ENCODE measurements at regions not wholly inside any gene's neighbourhood (a gene's known extent, or its start where the extent isn't known, plus 50 kb on each side); places are given as distances from the start of the nearest gene placed in this dataset.

DNA sequence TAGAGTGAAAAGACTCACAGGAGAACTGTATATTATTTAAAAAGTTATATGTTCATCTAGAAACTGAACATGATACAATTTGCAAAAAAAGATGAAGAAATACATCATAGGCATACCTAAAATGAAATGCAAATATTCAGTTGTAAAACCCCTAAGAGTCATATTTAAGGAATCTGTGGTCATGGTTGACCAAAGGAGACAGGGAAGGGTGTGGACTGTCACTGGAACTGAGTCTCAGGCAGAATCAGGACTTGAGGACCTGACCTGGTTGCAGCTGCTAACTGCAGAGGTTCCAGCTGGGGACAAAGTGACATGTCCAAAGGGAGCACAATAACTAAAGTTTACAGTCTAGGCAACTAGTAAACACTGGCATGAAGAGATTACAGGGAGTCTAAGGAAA is 211.3 kb upstream of the RAG2 start:
- Histone ChIP-seq H3K27me3 (ENCODE audit: insufficient read depth, low read length) (no peaks in the 10 kb centered on the region), H3K4me3 (ENCODE audit: low read length) (no peak overlapping the region), H3K9ac (ENCODE audit: low read depth, low read length) (no peak overlapping the region), H3K9me3 (ENCODE audit: insufficient read depth, low read depth, low read length) (no peaks in the 10 kb centered on the region), H3K4me1 (ENCODE audit: insufficient read depth, low read length) (no peaks in the 10 kb centered on the region), H3K27ac (ENCODE audit: low read depth, low read length) (no peak overlapping the region), H3K36me3 (ENCODE audit: insufficient read depth, low read length) (no peaks in the 10 kb centered on the region)

DNA sequence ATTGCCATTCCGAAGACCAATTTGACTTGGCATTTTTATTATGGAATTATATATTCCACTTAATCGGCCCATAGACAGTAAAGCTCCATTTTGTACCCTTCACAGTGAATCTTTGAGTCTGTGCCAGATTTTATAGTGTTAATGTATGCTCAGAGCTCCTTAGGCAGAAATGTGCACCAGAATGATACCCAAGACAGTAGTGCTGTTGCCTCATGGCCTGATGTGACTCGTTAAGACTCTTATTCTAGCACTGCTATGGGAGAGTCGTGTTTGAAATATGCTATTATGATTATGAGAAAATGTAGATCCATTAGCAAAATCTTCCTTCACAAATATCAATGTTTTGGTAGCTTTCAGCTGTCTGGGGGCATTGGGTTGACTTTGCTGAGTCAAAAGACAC is 209.8 kb upstream of the RAG2 start:
- no peak overlapping the region for H3K27ac ChIP-seq (ENCODE audit: low read depth, low read length)
- no peaks in the 10 kb centered on the region for H3K27me3 ChIP-seq (ENCODE audit: insufficient read depth, low read length)
- H3K36me3 ChIP-seq (ENCODE audit: insufficient read depth, low read length), result no peaks in the 10 kb centered on the region
- no peak overlapping the region for H3K9ac ChIP-seq (ENCODE audit: low read depth, low read length)
- H3K4me1 ChIP-seq (ENCODE audit: insufficient read depth, low read length), result no peaks in the 10 kb centered on the region
- no peak overlapping the region for H3K4me3 ChIP-seq (ENCODE audit: low read length)
- 79% methylated on average over 2 of the region's 4 CpGs for WGBS
- no peaks in the 10 kb centered on the region for H3K9me3 ChIP-seq (ENCODE audit: insufficient read depth, low read depth, low read length)

DNA sequence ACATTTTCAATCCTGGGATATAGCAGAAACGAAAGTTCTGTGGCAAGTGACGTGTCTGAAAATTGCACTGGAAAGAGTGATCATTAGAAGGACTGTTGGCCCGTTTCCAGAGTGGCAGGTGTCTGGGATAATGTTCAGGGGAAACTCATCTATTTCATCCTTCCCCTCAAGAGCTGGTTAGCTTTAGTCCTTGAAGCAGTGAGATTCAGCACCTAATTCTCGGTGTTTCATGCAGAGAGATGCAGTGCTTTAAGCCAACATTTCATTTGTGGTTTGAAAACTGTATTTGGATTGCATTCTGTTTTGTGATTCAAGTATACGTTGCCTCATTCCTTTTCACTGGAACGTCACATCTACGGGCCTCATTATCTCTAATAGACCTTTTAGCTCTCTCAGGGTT is 205.0 kb upstream of the RAG2 start:
- Histone ChIP-seq H3K27me3 (ENCODE audit: insufficient read depth, low read length) (no peaks in the 10 kb centered on the region), H3K27ac (ENCODE audit: low read depth, low read length) (no peak overlapping the region), H3K36me3 (ENCODE audit: insufficient read depth, low read length) (no peaks in the 10 kb centered on the region), H3K9me3 (ENCODE audit: insufficient read depth, low read depth, low read length) (no peaks in the 10 kb centered on the region), H3K4me3 (ENCODE audit: low read length) (no peak overlapping the region), H3K4me1 (ENCODE audit: insufficient read depth, low read length) (no peaks in the 10 kb centered on the region), H3K9ac (ENCODE audit: low read depth, low read length) (no peak overlapping the region)
- 96% methylated on average over 7 of the region's 7 CpGs for WGBS

DNA sequence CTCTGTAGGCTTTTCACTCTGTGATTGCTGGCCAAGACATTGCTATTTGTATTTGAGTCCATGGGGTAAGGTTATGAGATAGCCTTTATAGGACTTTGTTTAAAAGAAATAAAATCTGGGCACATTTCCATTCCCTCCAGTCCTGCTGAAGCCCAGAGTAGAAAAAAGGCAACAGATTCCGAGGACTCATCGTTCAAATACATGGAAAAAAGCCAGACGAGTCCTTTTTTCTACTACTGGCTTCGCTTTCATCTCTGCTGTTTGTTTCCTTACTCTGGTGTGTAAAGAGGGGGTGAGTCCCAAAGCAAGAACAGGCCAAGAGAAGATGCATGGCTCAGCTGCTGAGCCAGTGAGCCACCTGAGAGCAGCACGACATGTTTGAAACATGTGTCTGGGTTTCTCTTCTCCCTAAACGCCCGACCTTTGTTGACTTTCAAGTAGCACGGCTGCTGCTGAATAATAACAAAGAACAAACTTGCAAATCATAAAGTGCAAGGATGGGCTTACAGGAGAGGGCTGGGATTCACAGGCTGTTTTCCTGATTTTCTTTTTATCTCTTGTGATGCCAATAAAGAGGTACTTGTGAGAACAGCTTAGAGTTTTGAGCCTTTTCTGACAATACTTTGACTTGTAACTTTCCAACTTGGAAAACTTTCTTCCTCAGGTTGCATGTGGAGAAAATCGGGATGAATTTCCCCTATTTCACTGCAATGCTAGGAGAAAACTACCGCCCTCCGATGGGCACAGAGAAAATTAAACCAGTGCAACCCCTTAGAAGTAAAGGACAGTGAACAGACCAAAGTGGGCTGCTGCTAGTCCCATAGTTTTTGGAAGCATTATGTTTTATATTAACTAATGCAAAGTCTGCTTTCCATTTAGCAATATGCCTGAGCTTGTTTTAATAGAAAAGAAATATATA is 195.2 kb upstream of the RAG2 start:
- WGBS, result 36% methylated on average over 11 of the region's 11 CpGs
- H3K27ac ChIP-seq (ENCODE audit: low read depth, low read length), result no peak overlapping the region

DNA sequence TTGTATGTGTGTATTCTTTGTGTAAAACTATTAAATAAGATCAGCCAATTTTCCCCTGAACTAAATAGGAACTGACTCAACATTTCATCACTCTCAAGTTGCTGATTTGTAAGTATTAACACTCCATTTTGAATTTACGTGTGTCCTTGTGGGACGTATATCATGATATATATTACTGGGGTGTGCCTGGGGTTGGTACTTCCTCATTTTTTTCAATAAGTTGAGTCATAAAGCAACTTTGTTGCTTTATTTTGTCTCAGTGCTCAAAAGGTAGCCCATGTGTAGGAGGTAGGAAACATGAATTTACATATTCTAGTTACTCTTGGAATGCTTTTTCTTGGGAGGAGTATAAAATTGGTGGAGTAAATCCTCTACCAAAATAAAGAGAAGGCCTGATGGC is 193.9 kb upstream of the RAG2 start:
- WGBS, result 100% methylated on average over 2 of the region's 2 CpGs
- Histone ChIP-seq H3K9me3 (ENCODE audit: insufficient read depth, low read depth, low read length) (peaks cover 1% of the 10 kb centered on the region; the same call in 1 of the 2 replicates), H3K4me3 (ENCODE audit: low read length) (no peak overlapping the region), H3K9ac (ENCODE audit: low read depth, low read length) (no peak overlapping the region), H3K27ac (ENCODE audit: low read depth, low read length) (no peak overlapping the region), H3K36me3 (ENCODE audit: insufficient read depth, low read length) (no peaks in the 10 kb centered on the region), H3K27me3 (ENCODE audit: insufficient read depth, low read length) (no peaks in the 10 kb centered on the region), H3K4me1 (ENCODE audit: insufficient read depth, low read length) (peaks cover 4% of the 10 kb centered on the region; the same call in 1 of the 2 replicates)

More for the DNA sequence above, 195.2 kb upstream of the RAG2 start:
- no peaks in the 10 kb centered on the region for H3K36me3 ChIP-seq (ENCODE audit: insufficient read depth, low read length)
- 0 out of 2 replicates have a peak overlapping the region, but pooled peaks have one; percentile 27 for H3K9ac ChIP-seq (ENCODE audit: low read depth, low read length)
- peak overlapping the region; percentile 21; the same call in 1 of the 2 replicates for H3K4me3 ChIP-seq (ENCODE audit: low read length)
- H3K27me3 ChIP-seq (ENCODE audit: insufficient read depth, low read length), result no peaks in the 10 kb centered on the region
- H3K4me1 ChIP-seq (ENCODE audit: insufficient read depth, low read length), result peaks cover 4% of the 10 kb centered on the region; the same call in 1 of the 2 replicates
- no peaks in the 10 kb centered on the region for H3K9me3 ChIP-seq (ENCODE audit: insufficient read depth, low read depth, low read length)

DNA sequence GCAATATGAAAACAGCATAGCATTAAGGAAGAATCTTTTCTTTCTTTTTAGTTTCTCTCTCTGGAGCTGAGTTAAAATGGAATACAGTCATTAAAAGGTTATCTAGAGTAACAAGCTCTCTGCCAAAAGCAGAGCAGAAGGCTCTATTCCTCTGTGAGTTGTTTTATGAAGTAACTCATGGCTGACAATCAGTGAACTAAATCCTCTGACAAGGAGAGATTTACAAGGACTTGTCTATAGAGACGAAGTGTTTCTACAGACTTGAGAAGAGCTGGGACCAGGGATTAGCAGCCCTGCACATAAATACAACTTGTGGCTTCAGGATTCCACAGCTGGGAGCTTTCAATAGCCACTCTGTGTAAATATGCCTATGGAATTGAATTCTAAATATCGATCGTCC is 192.5 kb upstream of the RAG2 start:
- Histone ChIP-seq H3K9ac (ENCODE audit: low read depth, low read length) (no peak overlapping the region), H3K4me1 (ENCODE audit: insufficient read depth, low read length) (peaks cover 4% of the 10 kb centered on the region; the same call in 1 of the 2 replicates), H3K9me3 (ENCODE audit: insufficient read depth, low read depth, low read length) (peaks cover 4% of the 10 kb centered on the region; the same call in 1 of the 2 replicates), H3K36me3 (ENCODE audit: insufficient read depth, low read length) (no peaks in the 10 kb centered on the region), H3K4me3 (ENCODE audit: low read length) (no peak overlapping the region), H3K27me3 (ENCODE audit: insufficient read depth, low read length) (no peaks in the 10 kb centered on the region), H3K27ac (ENCODE audit: low read depth, low read length) (no peak overlapping the region)
- WGBS, result 94% methylated on average over 3 of the region's 3 CpGs

DNA sequence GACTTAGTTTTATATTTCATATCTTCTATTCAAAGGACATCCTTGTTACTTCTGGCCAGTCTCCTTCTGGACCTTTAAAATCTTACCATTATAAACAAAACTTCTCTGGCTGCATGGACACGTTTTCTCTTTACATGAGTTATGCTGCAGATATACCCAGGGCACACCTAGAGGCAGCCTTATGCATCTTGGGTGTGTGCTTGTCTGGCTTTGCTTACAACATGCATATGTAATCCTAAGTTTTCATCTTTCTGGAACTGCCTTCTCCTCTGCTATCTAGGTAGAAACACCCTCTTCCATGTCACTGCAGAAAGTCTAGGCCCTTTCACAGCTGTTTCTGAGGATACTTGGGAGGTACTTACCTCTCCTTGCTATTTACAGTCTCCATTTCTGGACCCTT is 185.8 kb upstream of the RAG2 start:
- no peak overlapping the region for H3K27ac ChIP-seq (ENCODE audit: low read depth, low read length)
- H3K4me3 ChIP-seq (ENCODE audit: low read length), result no peak overlapping the region
- H3K27me3 ChIP-seq (ENCODE audit: insufficient read depth, low read length), result no peaks in the 10 kb centered on the region
- 76% methylated on average over 1 of the region's 1 CpG for WGBS
- no peaks in the 10 kb centered on the region for H3K36me3 ChIP-seq (ENCODE audit: insufficient read depth, low read length)
- no peaks in the 10 kb centered on the region for H3K4me1 ChIP-seq (ENCODE audit: insufficient read depth, low read length)
- peaks cover 4% of the 10 kb centered on the region for H3K9me3 ChIP-seq (ENCODE audit: insufficient read depth, low read depth, low read length)
- H3K9ac ChIP-seq (ENCODE audit: low read depth, low read length), result no peak overlapping the region

DNA sequence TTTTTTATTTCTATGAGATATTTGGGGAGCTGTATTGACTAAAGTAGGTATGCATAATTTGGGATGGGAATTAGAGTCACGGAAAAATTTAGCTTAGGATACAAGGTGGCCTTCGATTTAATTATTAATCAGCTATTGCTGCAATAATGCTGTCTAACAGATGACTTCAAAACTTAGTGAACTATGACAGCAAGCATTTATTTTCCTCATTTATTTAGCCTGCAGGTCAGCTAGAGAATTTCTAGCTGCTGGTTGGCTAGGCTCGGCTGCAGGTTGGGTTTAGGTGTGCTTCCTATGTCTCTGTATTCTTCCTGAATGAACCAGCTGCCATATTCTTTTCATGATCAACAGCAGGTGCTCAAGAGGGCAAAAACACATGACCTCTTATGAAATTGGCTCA is 181.8 kb upstream of the RAG2 start:
- Histone ChIP-seq H3K27me3 (ENCODE audit: insufficient read depth, low read length) (no peaks in the 10 kb centered on the region), H3K36me3 (ENCODE audit: insufficient read depth, low read length) (no peaks in the 10 kb centered on the region), H3K4me1 (ENCODE audit: insufficient read depth, low read length) (0 out of 2 replicates have a peak, but pooled peaks cover 9% of the 10 kb centered on the region), H3K4me3 (ENCODE audit: low read length) (no peak overlapping the region), H3K9ac (ENCODE audit: low read depth, low read length) (no peak overlapping the region), H3K27ac (ENCODE audit: low read depth, low read length) (no peak overlapping the region), H3K9me3 (ENCODE audit: insufficient read depth, low read depth, low read length) (no peaks in the 10 kb centered on the region; the same call in 1 of the 2 replicates)
- 93% methylated on average over 3 of the region's 3 CpGs for WGBS

DNA sequence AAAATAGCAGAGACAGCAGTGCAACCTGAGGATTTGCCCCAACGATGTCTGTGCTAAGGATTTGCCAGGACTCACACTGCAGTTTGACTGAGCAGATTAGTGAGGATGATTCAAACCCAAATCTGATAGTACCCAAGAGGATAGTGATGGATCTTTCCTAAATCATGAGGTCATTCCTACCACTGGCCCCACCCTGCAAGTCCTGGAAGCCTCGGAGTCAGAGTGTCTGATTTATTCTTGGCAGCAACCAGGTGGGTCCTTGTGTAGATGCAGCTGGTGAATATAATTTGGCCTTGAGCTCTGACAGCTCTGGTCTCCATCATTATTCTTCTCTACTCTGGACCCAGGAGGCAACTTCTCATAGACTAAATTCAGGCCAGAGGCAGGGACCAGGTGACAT is 179.3 kb upstream of the RAG2 start:
- Histone ChIP-seq H3K9ac (ENCODE audit: low read depth, low read length) (no peak overlapping the region), H3K4me1 (ENCODE audit: insufficient read depth, low read length) (0 out of 2 replicates have a peak, but pooled peaks cover 9% of the 10 kb centered on the region), H3K4me3 (ENCODE audit: low read length) (no peak overlapping the region), H3K27ac (ENCODE audit: low read depth, low read length) (no peak overlapping the region), H3K9me3 (ENCODE audit: insufficient read depth, low read depth, low read length) (no peaks in the 10 kb centered on the region; the same call in 1 of the 2 replicates), H3K36me3 (ENCODE audit: insufficient read depth, low read length) (no peaks in the 10 kb centered on the region), H3K27me3 (ENCODE audit: insufficient read depth, low read length) (no peaks in the 10 kb centered on the region)
- 94% methylated on average over 2 of the region's 2 CpGs for WGBS

DNA sequence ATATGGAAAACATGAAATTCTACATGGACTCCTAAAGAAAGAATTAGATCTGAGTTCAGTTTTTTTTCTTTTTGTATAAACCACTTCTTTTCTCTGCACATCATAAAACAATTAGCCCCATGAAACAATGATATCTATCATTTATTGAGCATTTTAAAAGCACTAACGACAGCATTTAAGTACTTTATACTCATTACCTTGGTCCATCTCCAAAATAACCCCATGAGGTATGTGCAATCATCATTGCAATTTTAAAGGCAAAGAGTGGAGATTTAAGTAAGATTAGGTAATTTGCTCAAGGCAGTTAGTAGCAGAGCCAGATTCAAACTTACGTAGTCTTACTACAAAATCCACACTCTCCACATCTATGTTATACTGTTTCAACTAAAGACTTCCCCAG is 177.7 kb upstream of the RAG2 start:
- no peak overlapping the region for H3K27ac ChIP-seq (ENCODE audit: low read depth, low read length)
- H3K27me3 ChIP-seq (ENCODE audit: insufficient read depth, low read length), result no peaks in the 10 kb centered on the region
- no peak overlapping the region for H3K4me3 ChIP-seq (ENCODE audit: low read length)
- 0 out of 2 replicates have a peak, but pooled peaks cover 9% of the 10 kb centered on the region for H3K4me1 ChIP-seq (ENCODE audit: insufficient read depth, low read length)
- H3K9ac ChIP-seq (ENCODE audit: low read depth, low read length), result no peak overlapping the region
- WGBS, result 98% methylated on average over 2 of the region's 2 CpGs
- H3K36me3 ChIP-seq (ENCODE audit: insufficient read depth, low read length), result no peaks in the 10 kb centered on the region
- no peaks in the 10 kb centered on the region for H3K9me3 ChIP-seq (ENCODE audit: insufficient read depth, low read depth, low read length)

DNA sequence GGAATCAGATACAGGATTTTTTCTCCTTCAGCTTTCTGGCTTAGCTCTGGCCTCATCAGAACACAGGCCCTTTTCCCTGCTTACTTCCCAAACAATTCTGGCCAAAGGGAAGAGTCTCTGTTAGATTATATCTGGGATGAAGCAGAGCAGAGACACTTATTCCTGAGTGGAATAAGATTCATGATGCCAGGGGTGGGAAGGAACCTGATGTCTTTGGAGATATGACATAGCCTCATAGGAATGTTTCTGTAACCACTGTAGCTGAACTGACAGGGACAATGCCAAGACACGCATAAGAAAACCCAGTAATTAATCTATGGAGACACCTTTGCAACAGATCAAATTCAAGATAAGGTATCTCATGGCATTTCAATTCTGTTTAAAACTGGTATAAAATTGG is 177.1 kb upstream of the RAG2 start:
- Histone ChIP-seq H3K9ac (ENCODE audit: low read depth, low read length) (no peak overlapping the region), H3K27ac (ENCODE audit: low read depth, low read length) (no peak overlapping the region), H3K4me3 (ENCODE audit: low read length) (no peak overlapping the region), H3K9me3 (ENCODE audit: insufficient read depth, low read depth, low read length) (no peaks in the 10 kb centered on the region), H3K27me3 (ENCODE audit: insufficient read depth, low read length) (no peaks in the 10 kb centered on the region), H3K4me1 (ENCODE audit: insufficient read depth, low read length) (0 out of 2 replicates have a peak, but pooled peaks cover 9% of the 10 kb centered on the region), H3K36me3 (ENCODE audit: insufficient read depth, low read length) (no peaks in the 10 kb centered on the region)
- WGBS, result 92% methylated on average over 1 of the region's 1 CpG
